ENCODE measurements at regions not wholly inside any gene's neighbourhood (a gene's known extent, or its start where the extent isn't known, plus 50 kb on each side); places are given as distances from the start of the nearest gene placed in this dataset.
"Not testable (repeated sequence)": the region's sequence is repeated elsewhere in the genome, so short reads cannot be mapped to it uniquely, and the experiment has no call there.

GRCh38 chr16:22683258-22683657 lies 130.7 kb upstream of the HS3ST2 start:
- no peak for DNase-seq

- DNase-seq, result no peak
Observed at GRCh38 chr16:22683730-22684573, 130.0 kb upstream of the HS3ST2 start.

GRCh38 chr16:22684574-22685458 lies 129.1 kb upstream of the HS3ST2 start:
- no peak for DNase-seq

- no peak for DNase-seq
Observed at GRCh38 chr16:22685459-22685830, 128.5 kb upstream of the HS3ST2 start.

GRCh38 chr16:22687031-22687530 lies 126.9 kb upstream of the HS3ST2 start:
- no peak for DNase-seq

- DNase-seq, result no peak
Observed at GRCh38 chr16:22688463-22688862, 125.5 kb upstream of the HS3ST2 start.

GRCh38 chr16:22688930-22689329 lies 125.0 kb upstream of the HS3ST2 start:
- DNase-seq, result no peak

GRCh38 chr16:22691335-22691734 lies 122.6 kb upstream of the HS3ST2 start:
- no peak for DNase-seq

- no peak for DNase-seq
Observed at GRCh38 chr16:22692034-22692433, 121.9 kb upstream of the HS3ST2 start.

- DNase-seq, result no peak
Observed at GRCh38 chr16:22692916-22693637, 120.9 kb upstream of the HS3ST2 start.

- DNase-seq, result no peak
Observed at GRCh38 chr16:22693638-22694340, 120.2 kb upstream of the HS3ST2 start.

- no peak for DNase-seq
Observed at GRCh38 chr16:22694887-22695382, 119.0 kb upstream of the HS3ST2 start.

GRCh38 chr16:22695773-22696172 lies 118.2 kb upstream of the HS3ST2 start:
- DNase-seq, result not testable (repeated sequence)

GRCh38 chr16:22699356-22699755 lies 114.6 kb upstream of the HS3ST2 start:
- DNase-seq, result no peak

- no peak for DNase-seq
Observed at GRCh38 chr16:22705799-22706198, 108.2 kb upstream of the HS3ST2 start.

GRCh38 chr16:22710326-22710725 lies 103.6 kb upstream of the HS3ST2 start:
- peak; percentile 94 for DNase-seq

- no peak for DNase-seq
Observed at GRCh38 chr16:22711847-22712246, 102.1 kb upstream of the HS3ST2 start.

GRCh38 chr16:22712471-22712870 lies 101.5 kb upstream of the HS3ST2 start:
- DNase-seq, result no peak

GRCh38 chr16:22718598-22718997 lies 95.4 kb upstream of the HS3ST2 start:
- not testable (repeated sequence) for DNase-seq

GRCh38 chr16:22719945-22720344 lies 94.0 kb upstream of the HS3ST2 start:
- no peak for DNase-seq

GRCh38 chr16:22721511-22722100 lies 92.4 kb upstream of the HS3ST2 start:
- DNase-seq, result peak; percentile 62
